Dedifferentiated amniotic fluid mesenchymal stem cell (primary cell): ENCODE measurements at regions not wholly inside any gene's neighbourhood (a gene's known extent, or its start where the extent isn't known, plus 50 kb on each side); places are given as distances from the start of the nearest gene placed in this dataset.
"Not testable (repeated sequence)": the region's sequence is repeated elsewhere in the genome, so short reads cannot be mapped to it uniquely, and the experiment has no call there.

Experiments
- DNase-seq: peaks from one replicate; pipeline ENCODE4 v3.0.0-alpha.2; 2016; ENCODE audit errors: extremely low spot score

GRCh38 chr5:87649455-87649854, 236.7 kb upstream of the CCNH start:
- no peak for DNase-seq

- DNase-seq, result no peak
Measured at GRCh38 chr5:87645224-87645623, 232.5 kb upstream of the CCNH start.

GRCh38 chr5:87640902-87641301, 228.2 kb upstream of the CCNH start:
- DNase-seq, result no peak

GRCh38 chr5:87627363-87627762, 214.6 kb upstream of the CCNH start:
- DNase-seq, result no peak

- DNase-seq, result no peak
Measured at GRCh38 chr5:87608385-87608784, 195.7 kb upstream of the CCNH start.

GRCh38 chr5:87605663-87606062, 192.9 kb upstream of the CCNH start:
- DNase-seq, result no peak

GRCh38 chr5:87599778-87600177, 187.0 kb upstream of the CCNH start:
- DNase-seq, result no peak

- DNase-seq, result no peak
Measured at GRCh38 chr5:87598460-87598859, 185.7 kb upstream of the CCNH start.

GRCh38 chr5:87594566-87594965, 181.8 kb upstream of the CCNH start:
- no peak for DNase-seq

- DNase-seq, result no peak
Measured at GRCh38 chr5:87589587-87589986, 176.9 kb upstream of the CCNH start.

GRCh38 chr5:87588316-87588715, 175.6 kb upstream of the CCNH start:
- DNase-seq, result no peak

GRCh38 chr5:87583704-87584103, 171.0 kb upstream of the CCNH start:
- not testable (repeated sequence) for DNase-seq

GRCh38 chr5:87582149-87582548, 169.4 kb upstream of the CCNH start:
- no peak for DNase-seq

GRCh38 chr5:87581661-87582060, 168.9 kb upstream of the CCNH start:
- no peak for DNase-seq

GRCh38 chr5:87579678-87580077, 166.9 kb upstream of the CCNH start:
- DNase-seq, result no peak

- DNase-seq, result no peak
Measured at GRCh38 chr5:87576867-87577266, 164.1 kb upstream of the CCNH start.

GRCh38 chr5:87576306-87576705, 163.6 kb upstream of the CCNH start:
- not testable (repeated sequence) for DNase-seq

GRCh38 chr5:87574106-87574505, 161.4 kb upstream of the CCNH start:
- DNase-seq, result no peak

- DNase-seq, result no peak
Measured at GRCh38 chr5:87572611-87573010, 159.9 kb upstream of the CCNH start.

GRCh38 chr5:87572090-87572489, 159.4 kb upstream of the CCNH start:
- no peak for DNase-seq

- no peak for DNase-seq
Measured at GRCh38 chr5:87570366-87570765, 157.6 kb upstream of the CCNH start.

- no peak for DNase-seq
Measured at GRCh38 chr5:87562068-87562467, 149.3 kb upstream of the CCNH start.

GRCh38 chr5:87560528-87560927, 147.8 kb upstream of the CCNH start:
- no peak for DNase-seq

- no peak for DNase-seq
Measured at GRCh38 chr5:87551911-87552310, 139.2 kb upstream of the CCNH start.

- no peak for DNase-seq
Measured at GRCh38 chr5:87541676-87542075, 128.9 kb upstream of the CCNH start.
